ENCODE measurements at regions not wholly inside any gene's neighbourhood (a gene's known extent, or its start where the extent isn't known, plus 50 kb on each side); places are given as distances from the start of the nearest gene placed in this dataset.

GRCh38 chr7:39855325-39855674 lies 94.8 kb upstream of the CDK13 start:
- TF ChIP-seq CTCF (conservative IDR thresholded peaks at IDR 0.05; ENCODE audit: low read depth, low read length): no peak
- no peak for TF ChIP-seq EZH2 (IDR thresholded peaks at IDR 0.05; ENCODE audit: borderline replicate concordance, low read depth, low read length, poor library complexity, severe bottlenecking)
